PC-3 (cell line): ENCODE measurements at regions not wholly inside any gene's neighbourhood (a gene's known extent, or its start where the extent isn't known, plus 50 kb on each side); places are given as distances from the start of the nearest gene placed in this dataset.

ENCODE experiments used
- EZH2 ChIP-seq: fragments of 300-600 bp; sonication (generic); IDR thresholded peaks from one replicate; pipeline ENCODE4 v1.6.1; 2017; ENCODE audit warnings: antibody characterized with exemption, mild to moderate bottlenecking, low read length; ENCODE audit not compliant: unreplicated experiment
- TF ChIP-seq, protein P1 (sequence below): fragments of 300-600 bp; sonication (generic); conservative IDR thresholded peaks from 2 replicates; pipeline ENCODE4 v1.5.1; 2017; ENCODE audit warnings: antibody characterized with exemption, low read depth, mild to moderate bottlenecking, low read length

GRCh38 chr17:52754838-52755237 lies 596.3 kb upstream of the CA10 start:
- TF ChIP-seq, protein P1, sequence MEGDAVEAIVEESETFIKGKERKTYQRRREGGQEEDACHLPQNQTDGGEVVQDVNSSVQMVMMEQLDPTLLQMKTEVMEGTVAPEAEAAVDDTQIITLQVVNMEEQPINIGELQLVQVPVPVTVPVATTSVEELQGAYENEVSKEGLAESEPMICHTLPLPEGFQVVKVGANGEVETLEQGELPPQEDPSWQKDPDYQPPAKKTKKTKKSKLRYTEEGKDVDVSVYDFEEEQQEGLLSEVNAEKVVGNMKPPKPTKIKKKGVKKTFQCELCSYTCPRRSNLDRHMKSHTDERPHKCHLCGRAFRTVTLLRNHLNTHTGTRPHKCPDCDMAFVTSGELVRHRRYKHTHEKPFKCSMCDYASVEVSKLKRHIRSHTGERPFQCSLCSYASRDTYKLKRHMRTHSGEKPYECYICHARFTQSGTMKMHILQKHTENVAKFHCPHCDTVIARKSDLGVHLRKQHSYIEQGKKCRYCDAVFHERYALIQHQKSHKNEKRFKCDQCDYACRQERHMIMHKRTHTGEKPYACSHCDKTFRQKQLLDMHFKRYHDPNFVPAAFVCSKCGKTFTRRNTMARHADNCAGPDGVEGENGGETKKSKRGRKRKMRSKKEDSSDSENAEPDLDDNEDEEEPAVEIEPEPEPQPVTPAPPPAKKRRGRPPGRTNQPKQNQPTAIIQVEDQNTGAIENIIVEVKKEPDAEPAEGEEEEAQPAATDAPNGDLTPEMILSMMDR, result no peak
- TF ChIP-seq EZH2, result no peak
